ENCODE measurements at regions not wholly inside any gene's neighbourhood (a gene's known extent, or its start where the extent isn't known, plus 50 kb on each side); places are given as distances from the start of the nearest gene placed in this dataset.

DNA sequence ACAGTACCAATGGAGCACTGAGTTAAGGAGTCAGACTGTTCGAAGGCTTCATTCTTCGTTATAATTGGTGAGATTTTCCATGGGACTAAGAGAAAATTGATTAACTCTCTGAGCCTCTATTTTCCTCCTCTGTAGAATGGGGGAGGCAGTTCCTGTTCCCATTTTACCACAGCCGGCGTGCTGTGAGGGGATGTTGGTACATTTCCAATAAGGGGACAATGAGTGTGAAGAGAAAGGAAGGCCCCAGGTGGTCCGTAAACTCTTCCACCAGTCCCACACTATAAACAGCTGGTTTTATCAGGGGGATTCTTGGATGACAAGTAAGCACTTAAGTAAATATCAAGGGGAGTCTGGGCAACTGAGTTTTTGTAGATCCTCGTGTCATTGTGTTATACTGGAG is 109.9 kb downstream of the DAD1 start:
- Mint-ChIP-seq H3K4me3 (peak overlapping the region; percentile 63), H3K36me3 (ENCODE audit: low read depth) (no peaks in the 10 kb centered on the region), H3K4me1 (no peaks in the 10 kb centered on the region), H3K27me3 (no peaks in the 10 kb centered on the region), H3K27ac (no peak overlapping the region)
- H3K9me3 ChIP-seq (ENCODE audit: control insufficient read depth, low read length, poor library complexity, severe bottlenecking), result no peaks in the 10 kb centered on the region
- ATAC-seq (no peak), DNase-seq (no peak)

DNA sequence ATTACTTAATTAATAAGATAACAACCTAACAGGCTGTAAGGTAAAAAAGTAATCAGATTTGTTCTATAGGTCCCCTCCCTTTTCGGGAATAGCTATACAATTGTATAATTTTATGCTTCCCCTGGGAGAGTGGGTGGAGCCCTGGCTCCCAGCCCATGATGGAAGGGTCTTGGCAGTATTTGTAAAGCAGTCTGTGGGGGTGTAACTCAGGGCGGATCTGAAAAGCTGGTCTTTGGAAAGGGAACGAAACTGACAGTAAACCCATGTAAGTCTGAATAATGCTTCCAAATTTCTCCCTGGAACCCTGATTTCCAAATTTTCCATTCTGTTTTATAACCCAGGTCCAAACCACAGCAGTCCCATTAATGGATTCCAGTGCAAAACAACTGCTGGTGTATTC is 110.4 kb downstream of the DAD1 start:
- ATAC-seq, result no peak

DNA sequence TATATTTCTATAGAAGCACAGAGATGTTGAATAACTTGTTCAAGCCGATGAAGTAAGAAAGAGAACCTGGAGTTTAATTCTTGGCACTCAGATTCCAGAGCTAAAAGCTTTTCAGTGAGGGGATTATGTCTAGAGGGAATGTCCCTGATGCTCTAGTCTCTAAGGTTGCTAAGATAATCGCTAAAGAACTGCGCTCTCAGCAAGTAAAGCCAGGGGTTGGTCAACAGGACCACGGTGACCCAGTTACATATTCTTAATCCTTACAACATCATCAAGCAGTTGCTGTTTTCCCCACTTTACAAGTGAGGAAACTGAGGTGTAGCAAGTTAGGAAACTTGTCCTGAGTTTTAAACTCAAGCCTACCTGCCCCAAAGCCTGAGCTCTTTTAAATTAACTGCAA is 110.8 kb downstream of the DAD1 start:
- ATAC-seq (no peak), DNase-seq (no peak)
- H3K9me3 ChIP-seq (ENCODE audit: control insufficient read depth, low read length, poor library complexity, severe bottlenecking), result no peaks in the 10 kb centered on the region
- no peak overlapping the region for H3K27ac Mint-ChIP-seq
- no peaks in the 10 kb centered on the region for H3K27me3 Mint-ChIP-seq
- no peak overlapping the region for H3K4me3 Mint-ChIP-seq
- H3K36me3 Mint-ChIP-seq (ENCODE audit: low read depth), result no peaks in the 10 kb centered on the region
- no peaks in the 10 kb centered on the region for H3K4me1 Mint-ChIP-seq

More for the DNA sequence above, 110.4 kb downstream of the DAD1 start:
- H3K4me3 Mint-ChIP-seq, result peak overlapping the region; percentile 63
- H3K9me3 ChIP-seq (ENCODE audit: control insufficient read depth, low read length, poor library complexity, severe bottlenecking), result no peaks in the 10 kb centered on the region
- H3K36me3 Mint-ChIP-seq (ENCODE audit: low read depth), result no peaks in the 10 kb centered on the region
- H3K27ac Mint-ChIP-seq, result no peak overlapping the region
- H3K4me1 Mint-ChIP-seq, result no peaks in the 10 kb centered on the region
- DNase-seq, result no peak
- no peaks in the 10 kb centered on the region for H3K27me3 Mint-ChIP-seq

DNA sequence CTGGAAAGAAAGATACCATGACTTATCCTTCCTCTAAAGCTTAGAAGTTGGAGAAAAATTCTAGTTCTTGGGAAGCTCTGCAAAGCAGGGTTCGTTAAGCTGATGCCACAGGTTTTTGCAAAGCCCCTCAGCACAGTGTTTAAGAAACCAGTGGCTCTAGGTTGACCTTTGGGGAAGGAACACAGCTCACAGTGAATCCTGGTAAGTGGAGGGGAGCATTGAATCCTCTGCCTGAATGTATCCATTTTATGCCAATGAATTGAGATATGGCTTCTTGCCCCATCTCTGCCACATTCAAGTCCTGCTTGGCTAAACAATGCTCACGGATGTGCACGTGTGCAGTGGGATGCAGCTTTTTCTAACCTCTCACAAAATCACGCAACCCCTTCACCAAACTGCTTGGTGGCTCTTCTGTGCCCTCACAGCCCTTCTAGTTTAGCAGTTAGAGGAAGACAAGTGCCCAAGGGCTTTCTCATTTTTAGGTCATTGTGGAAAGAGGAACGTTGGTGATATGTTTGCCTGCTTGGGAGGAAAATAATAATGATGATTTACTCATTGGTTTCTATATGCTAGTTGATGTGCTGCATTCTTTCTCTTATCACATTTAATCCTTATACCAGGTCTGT is 111.3 kb downstream of the DAD1 start:
- Mint-ChIP-seq H3K27me3 (no peaks in the 10 kb centered on the region), H3K27ac (no peak overlapping the region), H3K36me3 (ENCODE audit: low read depth) (no peaks in the 10 kb centered on the region), H3K4me1 (no peaks in the 10 kb centered on the region), H3K4me3 (no peak overlapping the region)
- ATAC-seq (no peak), DNase-seq (no peak)
- H3K9me3 ChIP-seq (ENCODE audit: control insufficient read depth, low read length, poor library complexity, severe bottlenecking), result no peaks in the 10 kb centered on the region

DNA sequence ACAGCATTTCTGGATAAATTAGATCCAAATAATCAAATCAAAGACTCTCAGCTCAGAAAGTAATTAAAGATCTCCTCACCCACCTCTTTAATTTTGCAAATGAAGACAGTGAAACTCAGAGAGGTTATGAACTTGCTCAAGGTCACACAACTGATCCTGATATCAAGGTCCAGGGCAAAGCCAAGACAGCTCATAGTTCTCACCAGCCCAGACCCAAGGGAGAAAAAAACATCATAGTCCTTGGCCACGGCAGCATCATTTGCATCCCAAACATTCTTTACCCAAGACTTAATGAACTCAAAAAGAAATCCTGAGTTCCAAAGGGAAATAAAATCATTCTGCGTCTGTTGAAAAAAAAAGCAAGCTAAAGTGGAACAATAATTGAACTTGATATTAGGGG is 112.1 kb downstream of the DAD1 start:
- Mint-ChIP-seq H3K36me3 (ENCODE audit: low read depth) (no peaks in the 10 kb centered on the region), H3K4me1 (no peaks in the 10 kb centered on the region), H3K27me3 (no peaks in the 10 kb centered on the region), H3K4me3 (no peak overlapping the region), H3K27ac (no peak overlapping the region)
- H3K9me3 ChIP-seq (ENCODE audit: control insufficient read depth, low read length, poor library complexity, severe bottlenecking), result no peaks in the 10 kb centered on the region
- DNase-seq (no peak), ATAC-seq (no peak)

DNA sequence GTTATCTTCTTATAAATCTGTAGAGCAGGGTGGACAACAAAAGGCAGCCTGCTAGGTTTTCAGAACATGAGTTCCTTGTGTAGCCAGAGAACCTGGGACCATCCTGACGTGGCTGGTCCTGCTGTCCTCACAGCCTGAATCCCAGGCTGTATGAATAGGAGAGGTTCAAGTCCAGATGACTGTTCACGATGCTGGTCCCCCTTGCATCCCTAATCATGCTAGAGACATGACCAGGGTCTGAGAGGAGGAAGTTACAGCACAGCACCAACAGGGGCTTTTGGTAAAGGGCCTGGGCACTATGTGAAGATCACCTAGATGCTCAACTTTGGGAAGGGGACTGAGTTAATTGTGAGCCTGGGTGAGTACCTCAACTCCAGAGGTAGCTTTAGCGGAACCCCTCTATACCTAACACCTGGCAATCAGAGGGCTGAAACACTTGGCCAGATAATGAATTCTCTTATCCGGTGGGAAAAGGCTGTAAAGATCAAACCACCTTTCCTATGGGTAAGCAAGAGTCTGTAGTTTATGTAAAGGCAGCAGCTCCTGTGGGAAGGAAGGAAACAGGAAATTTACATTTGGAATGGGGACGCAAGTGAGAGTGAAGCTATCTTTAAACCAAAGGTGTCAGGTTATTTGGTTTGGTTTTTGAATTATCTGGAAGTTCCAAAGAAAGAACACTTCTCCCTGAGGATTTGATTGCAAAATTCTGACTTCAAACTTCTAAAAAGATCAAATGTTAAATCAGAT is 112.8 kb downstream of the DAD1 start:
- no peaks in the 10 kb centered on the region for H3K9me3 ChIP-seq (ENCODE audit: control insufficient read depth, low read length, poor library complexity, severe bottlenecking)
- Mint-ChIP-seq H3K27ac (no peak overlapping the region), H3K4me1 (no peaks in the 10 kb centered on the region), H3K36me3 (ENCODE audit: low read depth) (no peaks in the 10 kb centered on the region), H3K27me3 (no peaks in the 10 kb centered on the region), H3K4me3 (no peak overlapping the region)
- DNase-seq, result no peak
- no peak for ATAC-seq

DNA sequence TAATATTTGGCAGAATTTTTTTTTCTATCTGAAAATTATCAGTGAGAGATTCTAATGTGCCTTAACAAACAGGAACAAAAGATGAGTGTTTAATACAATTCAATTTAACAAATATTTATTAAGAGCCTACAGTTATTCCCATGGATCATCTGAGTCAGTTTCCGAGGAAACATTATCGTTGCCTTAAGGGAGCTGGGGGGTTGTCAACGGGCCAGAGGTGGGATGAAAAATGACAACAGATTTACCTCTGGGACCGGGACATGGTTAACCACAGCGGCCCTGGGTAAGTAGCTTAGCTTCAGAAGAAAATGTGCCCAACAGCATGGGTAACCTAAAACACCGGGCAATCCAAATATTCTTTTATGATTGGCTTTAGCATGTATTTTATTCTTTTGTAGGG is 113.6 kb downstream of the DAD1 start:
- Mint-ChIP-seq H3K36me3 (ENCODE audit: low read depth) (no peaks in the 10 kb centered on the region), H3K27me3 (no peaks in the 10 kb centered on the region), H3K4me3 (no peak overlapping the region), H3K4me1 (no peaks in the 10 kb centered on the region), H3K27ac (no peak overlapping the region)
- DNase-seq (no peak), ATAC-seq (no peak)
- no peaks in the 10 kb centered on the region for H3K9me3 ChIP-seq (ENCODE audit: control insufficient read depth, low read length, poor library complexity, severe bottlenecking)

DNA sequence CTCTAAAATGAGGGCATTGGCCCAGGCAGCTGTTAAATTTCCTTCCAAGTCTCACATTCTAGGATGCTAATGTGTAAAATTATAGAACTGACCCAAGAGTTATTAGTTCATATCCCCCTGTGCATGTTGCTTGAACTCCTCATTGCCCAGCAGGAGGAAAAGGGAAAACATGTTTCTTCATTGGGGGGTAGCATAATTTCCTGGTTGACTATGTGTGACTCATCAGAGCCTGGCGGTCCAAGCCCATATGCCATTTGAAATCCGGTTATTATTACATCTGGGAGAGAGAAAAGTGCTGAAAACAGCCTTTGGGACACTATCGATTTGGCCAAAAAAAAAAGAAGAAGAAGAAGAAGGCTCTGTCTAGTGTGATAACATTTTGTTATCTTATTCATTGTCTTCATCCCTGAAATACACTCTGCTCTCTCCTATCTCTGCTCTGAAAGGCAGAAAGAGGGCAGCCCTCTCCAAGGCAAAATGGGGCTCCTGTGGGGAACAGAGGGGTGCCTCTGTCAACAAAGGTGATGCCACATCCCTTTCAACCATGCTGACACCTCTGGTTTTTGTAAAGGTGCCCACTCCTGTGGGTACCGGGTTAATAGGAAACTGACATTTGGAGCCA is 114.2 kb downstream of the DAD1 start:
- H3K4me1 Mint-ChIP-seq, result no peaks in the 10 kb centered on the region
- no peak for ATAC-seq

DNA sequence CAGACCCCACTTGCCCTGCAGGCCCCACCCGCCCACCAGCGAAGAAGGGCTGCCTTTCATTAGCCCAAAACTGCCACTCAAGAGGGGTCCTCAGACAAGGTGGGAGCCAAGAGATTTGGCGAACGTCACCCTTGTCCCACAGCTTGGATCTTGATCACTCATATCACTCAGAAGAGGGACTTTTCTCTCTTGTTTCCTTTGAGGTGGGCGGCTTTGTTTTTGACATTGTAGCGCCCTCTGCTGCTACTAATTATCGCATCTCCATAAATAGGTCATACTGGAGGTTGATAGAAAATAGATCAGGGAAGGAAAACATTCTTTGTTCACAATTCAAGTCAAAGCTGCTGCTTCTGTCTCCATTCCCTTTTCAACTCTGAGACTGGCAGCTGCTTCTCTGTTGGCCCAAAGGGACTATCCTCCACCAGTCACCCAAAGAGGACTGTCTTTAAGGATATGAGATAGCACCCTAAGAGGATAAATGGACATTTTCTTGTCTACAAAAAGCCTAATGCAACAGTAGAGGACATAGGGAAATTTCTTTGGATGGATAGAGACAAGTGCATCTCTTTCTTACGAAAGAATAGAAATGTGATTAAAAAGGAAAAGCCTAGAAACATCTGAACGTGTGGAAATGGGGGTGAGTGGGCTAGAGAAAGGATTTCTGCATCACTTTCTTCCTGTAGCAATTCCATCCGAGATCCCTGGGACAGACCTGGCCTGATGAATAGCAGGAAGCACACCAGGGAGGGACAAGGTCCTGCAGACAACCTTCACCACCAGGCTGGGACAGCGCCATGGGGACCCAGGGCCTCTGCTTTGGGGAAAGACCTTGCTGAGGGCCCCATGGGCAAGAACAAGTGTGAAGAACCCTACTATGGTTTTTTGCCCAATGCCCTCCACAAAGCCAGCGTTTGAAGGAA is 115.8 kb downstream of the DAD1 start:
- ATAC-seq, result no peak
- Mint-ChIP-seq H3K4me3 (no peak overlapping the region), H3K27ac (no peak overlapping the region), H3K4me1 (no peaks in the 10 kb centered on the region), H3K27me3 (no peaks in the 10 kb centered on the region), H3K36me3 (ENCODE audit: low read depth) (no peaks in the 10 kb centered on the region)
- no peaks in the 10 kb centered on the region for H3K9me3 ChIP-seq (ENCODE audit: control insufficient read depth, low read length, poor library complexity, severe bottlenecking)
- DNase-seq, result no peak

More for the DNA sequence above, 114.2 kb downstream of the DAD1 start:
- Mint-ChIP-seq H3K4me3 (no peak overlapping the region), H3K36me3 (ENCODE audit: low read depth) (no peaks in the 10 kb centered on the region), H3K27ac (no peak overlapping the region), H3K27me3 (no peaks in the 10 kb centered on the region)
- H3K9me3 ChIP-seq (ENCODE audit: control insufficient read depth, low read length, poor library complexity, severe bottlenecking), result no peaks in the 10 kb centered on the region
- no peak for DNase-seq

DNA sequence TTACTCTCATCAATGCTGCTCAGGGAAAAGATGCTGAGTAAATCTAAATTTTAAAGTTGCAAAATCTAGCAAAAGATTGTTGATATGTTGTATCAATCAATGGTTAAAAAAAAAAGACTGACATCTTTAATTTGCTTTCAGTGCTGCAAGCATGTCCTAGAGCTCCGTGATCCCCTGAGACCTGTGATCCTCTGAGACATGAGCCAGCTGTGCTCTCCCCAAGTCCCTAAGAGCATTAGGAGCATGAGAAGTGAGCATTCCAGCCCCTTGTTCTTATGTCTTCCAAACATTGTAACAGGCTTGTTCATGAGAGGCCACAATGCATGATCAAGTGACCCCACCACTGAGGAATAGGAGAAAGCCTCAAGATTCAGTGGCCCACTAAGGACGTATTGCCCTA is 116.6 kb downstream of the DAD1 start:
- Mint-ChIP-seq H3K27ac (no peak overlapping the region), H3K4me3 (no peak overlapping the region), H3K36me3 (ENCODE audit: low read depth) (no peaks in the 10 kb centered on the region), H3K27me3 (no peaks in the 10 kb centered on the region), H3K4me1 (no peaks in the 10 kb centered on the region)
- ATAC-seq, result no peak
- H3K9me3 ChIP-seq (ENCODE audit: control insufficient read depth, low read length, poor library complexity, severe bottlenecking), result no peaks in the 10 kb centered on the region
- no peak for DNase-seq

DNA sequence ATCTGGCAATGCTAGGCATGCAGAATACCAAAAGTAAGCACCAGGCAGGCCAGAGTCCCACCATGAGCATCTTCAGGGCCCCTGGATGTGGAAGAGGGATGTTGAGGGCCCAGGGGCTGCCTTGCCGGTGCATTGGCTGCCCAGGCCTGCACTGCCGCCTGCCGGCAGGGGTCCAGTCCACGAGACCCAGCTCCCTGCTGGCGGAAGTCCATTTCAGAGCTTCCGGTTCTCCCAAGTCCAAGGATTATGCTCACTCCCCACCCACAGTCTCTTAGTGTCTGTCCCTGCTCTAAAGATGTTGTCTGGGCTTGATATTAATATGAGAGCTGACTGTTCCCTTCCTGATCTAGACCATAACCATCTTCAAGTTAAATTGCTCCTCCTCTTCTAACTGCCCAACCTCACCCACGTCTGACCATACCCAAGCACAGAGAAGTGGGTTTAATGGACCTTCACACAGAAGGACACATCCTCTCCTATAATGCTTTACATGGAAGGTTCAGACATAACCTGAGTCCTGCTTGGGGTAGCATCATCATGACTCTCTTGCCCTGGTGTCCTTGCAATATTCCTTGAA is 117.4 kb downstream of the DAD1 start:
- no peak overlapping the region for H3K27ac Mint-ChIP-seq
- no peaks in the 10 kb centered on the region for H3K4me1 Mint-ChIP-seq
- no peaks in the 10 kb centered on the region for H3K27me3 Mint-ChIP-seq
- H3K9me3 ChIP-seq (ENCODE audit: control insufficient read depth, low read length, poor library complexity, severe bottlenecking), result no peaks in the 10 kb centered on the region
- ATAC-seq (no peak), DNase-seq (no peak)
- no peaks in the 10 kb centered on the region for H3K36me3 Mint-ChIP-seq (ENCODE audit: low read depth)
- H3K4me3 Mint-ChIP-seq, result no peak overlapping the region

DNA sequence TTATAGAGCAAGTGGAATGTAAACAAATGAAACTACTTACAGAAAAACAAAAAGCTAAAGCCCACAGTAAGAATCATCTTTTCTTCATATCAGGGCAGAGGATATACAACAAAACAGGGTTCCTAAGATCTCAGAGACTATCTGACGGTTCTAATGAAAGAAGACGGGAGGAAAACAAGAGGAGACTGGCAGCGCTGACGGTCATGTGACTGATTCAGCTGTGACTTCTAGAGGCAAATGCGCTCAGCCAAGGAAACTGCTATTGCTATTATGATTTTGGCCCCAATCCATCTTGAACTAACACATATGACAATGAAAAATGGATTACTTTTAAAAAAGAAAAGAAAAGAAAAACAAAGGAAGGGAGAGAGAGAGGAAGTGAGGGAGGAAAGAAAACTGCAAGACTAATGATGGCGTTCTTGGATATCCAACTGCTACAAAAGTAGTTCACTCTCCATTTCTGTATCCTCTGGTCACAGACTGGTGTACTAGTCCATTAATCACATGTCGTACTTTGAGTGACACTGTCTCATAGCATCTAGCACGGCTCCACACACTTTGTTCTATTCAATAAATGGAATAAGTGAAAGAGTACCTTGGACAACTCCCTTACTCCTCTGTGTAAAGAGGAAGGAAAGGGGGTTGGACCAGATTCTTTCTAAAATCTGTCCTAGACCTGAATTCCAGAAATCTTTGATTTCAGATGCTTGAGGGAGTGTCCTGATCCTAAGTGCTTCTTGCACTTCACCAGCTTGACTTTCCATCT is 119.3 kb downstream of the DAD1 start:
- Mint-ChIP-seq H3K27me3 (no peaks in the 10 kb centered on the region), H3K27ac (no peak overlapping the region), H3K4me3 (no peak overlapping the region), H3K4me1 (no peaks in the 10 kb centered on the region), H3K36me3 (ENCODE audit: low read depth) (no peaks in the 10 kb centered on the region)
- ATAC-seq (no peak), DNase-seq (no peak)
- no peaks in the 10 kb centered on the region for H3K9me3 ChIP-seq (ENCODE audit: control insufficient read depth, low read length, poor library complexity, severe bottlenecking)

All from T-helper 17 cell (primary cell).